ENCODE measurements at regions not wholly inside any gene's neighbourhood (a gene's known extent, or its start where the extent isn't known, plus 50 kb on each side); places are given as distances from the start of the nearest gene placed in this dataset.

DNA sequence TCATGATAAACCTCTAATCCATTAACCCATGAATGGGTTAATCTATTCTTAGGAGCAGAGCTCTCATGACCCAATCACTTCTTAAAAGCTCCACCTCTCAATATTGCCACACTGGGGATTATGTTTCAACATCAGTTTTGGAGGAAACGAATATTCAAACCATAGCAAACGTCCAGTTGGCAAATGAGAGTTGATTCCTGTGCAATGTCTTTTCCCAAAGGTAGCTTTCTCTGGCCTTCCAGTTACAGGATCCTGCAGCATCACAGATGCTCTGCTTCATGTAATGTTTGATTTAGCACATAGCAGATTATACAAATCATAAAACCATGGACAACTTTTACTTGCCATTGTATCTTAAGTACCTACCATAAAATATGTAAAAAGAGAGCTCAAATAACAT is 481.0 kb downstream of the TNS1 start:
- TF ChIP-seq, protein P1, sequence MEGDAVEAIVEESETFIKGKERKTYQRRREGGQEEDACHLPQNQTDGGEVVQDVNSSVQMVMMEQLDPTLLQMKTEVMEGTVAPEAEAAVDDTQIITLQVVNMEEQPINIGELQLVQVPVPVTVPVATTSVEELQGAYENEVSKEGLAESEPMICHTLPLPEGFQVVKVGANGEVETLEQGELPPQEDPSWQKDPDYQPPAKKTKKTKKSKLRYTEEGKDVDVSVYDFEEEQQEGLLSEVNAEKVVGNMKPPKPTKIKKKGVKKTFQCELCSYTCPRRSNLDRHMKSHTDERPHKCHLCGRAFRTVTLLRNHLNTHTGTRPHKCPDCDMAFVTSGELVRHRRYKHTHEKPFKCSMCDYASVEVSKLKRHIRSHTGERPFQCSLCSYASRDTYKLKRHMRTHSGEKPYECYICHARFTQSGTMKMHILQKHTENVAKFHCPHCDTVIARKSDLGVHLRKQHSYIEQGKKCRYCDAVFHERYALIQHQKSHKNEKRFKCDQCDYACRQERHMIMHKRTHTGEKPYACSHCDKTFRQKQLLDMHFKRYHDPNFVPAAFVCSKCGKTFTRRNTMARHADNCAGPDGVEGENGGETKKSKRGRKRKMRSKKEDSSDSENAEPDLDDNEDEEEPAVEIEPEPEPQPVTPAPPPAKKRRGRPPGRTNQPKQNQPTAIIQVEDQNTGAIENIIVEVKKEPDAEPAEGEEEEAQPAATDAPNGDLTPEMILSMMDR (IDR thresholded peaks at IDR 0.05), result no peak
- TF ChIP-seq SIN3A (IDR thresholded peaks at IDR 0.05; ENCODE audit: borderline replicate concordance, low read depth, low read length) (no peak), JUND (IDR thresholded peaks at IDR 0.05) (no peak), TAF1 (IDR thresholded peaks at IDR 0.05; ENCODE audit: borderline replicate concordance, low read depth, low read length) (no peak), RXRA (IDR thresholded peaks at IDR 0.05; ENCODE audit: borderline replicate concordance, low read depth) (no peak), FOXM1 (IDR thresholded peaks at IDR 0.05; ENCODE audit: low read depth) (no peak), EP300 (IDR thresholded peaks at IDR 0.05; ENCODE audit: borderline replicate concordance in 1 of 2, low read depth in 1 of 2, low read length in 1 of 2) (no peak), SMC3 (IDR thresholded peaks at IDR 0.05; ENCODE audit: low read depth, low read length) (no peak), MXI1 (IDR thresholded peaks at IDR 0.05; ENCODE audit: low read depth, low read length) (no peak), RCOR1 (IDR thresholded peaks at IDR 0.05; ENCODE audit: low read length) (no peak), POLR2AphosphoS5 (IDR thresholded peaks at IDR 0.05; ENCODE audit: low read depth, low read length) (no peak)
- TF ChIP-seq, protein P2, sequence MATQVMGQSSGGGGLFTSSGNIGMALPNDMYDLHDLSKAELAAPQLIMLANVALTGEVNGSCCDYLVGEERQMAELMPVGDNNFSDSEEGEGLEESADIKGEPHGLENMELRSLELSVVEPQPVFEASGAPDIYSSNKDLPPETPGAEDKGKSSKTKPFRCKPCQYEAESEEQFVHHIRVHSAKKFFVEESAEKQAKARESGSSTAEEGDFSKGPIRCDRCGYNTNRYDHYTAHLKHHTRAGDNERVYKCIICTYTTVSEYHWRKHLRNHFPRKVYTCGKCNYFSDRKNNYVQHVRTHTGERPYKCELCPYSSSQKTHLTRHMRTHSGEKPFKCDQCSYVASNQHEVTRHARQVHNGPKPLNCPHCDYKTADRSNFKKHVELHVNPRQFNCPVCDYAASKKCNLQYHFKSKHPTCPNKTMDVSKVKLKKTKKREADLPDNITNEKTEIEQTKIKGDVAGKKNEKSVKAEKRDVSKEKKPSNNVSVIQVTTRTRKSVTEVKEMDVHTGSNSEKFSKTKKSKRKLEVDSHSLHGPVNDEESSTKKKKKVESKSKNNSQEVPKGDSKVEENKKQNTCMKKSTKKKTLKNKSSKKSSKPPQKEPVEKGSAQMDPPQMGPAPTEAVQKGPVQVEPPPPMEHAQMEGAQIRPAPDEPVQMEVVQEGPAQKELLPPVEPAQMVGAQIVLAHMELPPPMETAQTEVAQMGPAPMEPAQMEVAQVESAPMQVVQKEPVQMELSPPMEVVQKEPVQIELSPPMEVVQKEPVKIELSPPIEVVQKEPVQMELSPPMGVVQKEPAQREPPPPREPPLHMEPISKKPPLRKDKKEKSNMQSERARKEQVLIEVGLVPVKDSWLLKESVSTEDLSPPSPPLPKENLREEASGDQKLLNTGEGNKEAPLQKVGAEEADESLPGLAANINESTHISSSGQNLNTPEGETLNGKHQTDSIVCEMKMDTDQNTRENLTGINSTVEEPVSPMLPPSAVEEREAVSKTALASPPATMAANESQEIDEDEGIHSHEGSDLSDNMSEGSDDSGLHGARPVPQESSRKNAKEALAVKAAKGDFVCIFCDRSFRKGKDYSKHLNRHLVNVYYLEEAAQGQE (IDR thresholded peaks at IDR 0.05; ENCODE audit: low read depth, low read length), result no peak
- TF ChIP-seq, protein P3, sequence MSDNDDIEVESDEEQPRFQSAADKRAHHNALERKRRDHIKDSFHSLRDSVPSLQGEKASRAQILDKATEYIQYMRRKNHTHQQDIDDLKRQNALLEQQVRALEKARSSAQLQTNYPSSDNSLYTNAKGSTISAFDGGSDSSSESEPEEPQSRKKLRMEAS (IDR thresholded peaks at IDR 0.05; ENCODE audit: low read depth), result no peak
